ENCODE measurements at regions not wholly inside any gene's neighbourhood (a gene's known extent, or its start where the extent isn't known, plus 50 kb on each side); places are given as distances from the start of the nearest gene placed in this dataset.

DNA sequence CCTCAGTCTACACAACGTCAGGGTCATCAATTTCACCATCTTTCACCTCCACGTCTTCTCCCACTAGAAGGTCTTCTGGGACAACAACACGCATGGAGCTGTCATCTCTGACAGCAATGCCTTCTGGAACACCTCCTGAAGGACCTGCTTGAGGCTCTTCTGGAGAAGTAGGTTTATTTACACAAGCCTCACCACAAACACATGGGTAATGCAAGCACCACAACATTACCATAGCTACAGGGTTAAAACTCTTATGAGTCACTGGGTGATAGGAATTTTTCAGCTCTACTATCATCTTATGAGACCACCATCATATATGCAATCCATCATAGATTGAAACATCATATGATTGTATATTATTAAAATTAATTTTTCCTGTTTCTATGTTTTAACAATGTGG is 215.4 kb downstream of the CHD9NB start:
- Histone ChIP-seq H3K27ac (no peak overlapping the region), H3K36me3 (no peaks in the 10 kb centered on the region), H3K79me2 (ENCODE audit: low read depth) (no peaks in the 10 kb centered on the region), H3K9ac (no peak overlapping the region), H3K27me3 (no peaks in the 10 kb centered on the region), H2AFZ (replicated peaks) (no peak overlapping the region), H4K20me1 (ENCODE audit: low read depth) (no peaks in the 10 kb centered on the region), H3K4me1 (no peaks in the 10 kb centered on the region), H3K4me2 (no peak overlapping the region), H3K9me3 (ENCODE audit: low read depth) (no peaks in the 10 kb centered on the region), H3K4me3 (no peak overlapping the region), H3F3A (ENCODE audit: low read depth) (no peaks in the 10 kb centered on the region)
- no peaks in the 10 kb centered on the region for H3K36me3 Mint-ChIP-seq
- TF ChIP-seq, protein P1, sequence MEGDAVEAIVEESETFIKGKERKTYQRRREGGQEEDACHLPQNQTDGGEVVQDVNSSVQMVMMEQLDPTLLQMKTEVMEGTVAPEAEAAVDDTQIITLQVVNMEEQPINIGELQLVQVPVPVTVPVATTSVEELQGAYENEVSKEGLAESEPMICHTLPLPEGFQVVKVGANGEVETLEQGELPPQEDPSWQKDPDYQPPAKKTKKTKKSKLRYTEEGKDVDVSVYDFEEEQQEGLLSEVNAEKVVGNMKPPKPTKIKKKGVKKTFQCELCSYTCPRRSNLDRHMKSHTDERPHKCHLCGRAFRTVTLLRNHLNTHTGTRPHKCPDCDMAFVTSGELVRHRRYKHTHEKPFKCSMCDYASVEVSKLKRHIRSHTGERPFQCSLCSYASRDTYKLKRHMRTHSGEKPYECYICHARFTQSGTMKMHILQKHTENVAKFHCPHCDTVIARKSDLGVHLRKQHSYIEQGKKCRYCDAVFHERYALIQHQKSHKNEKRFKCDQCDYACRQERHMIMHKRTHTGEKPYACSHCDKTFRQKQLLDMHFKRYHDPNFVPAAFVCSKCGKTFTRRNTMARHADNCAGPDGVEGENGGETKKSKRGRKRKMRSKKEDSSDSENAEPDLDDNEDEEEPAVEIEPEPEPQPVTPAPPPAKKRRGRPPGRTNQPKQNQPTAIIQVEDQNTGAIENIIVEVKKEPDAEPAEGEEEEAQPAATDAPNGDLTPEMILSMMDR (IDR thresholded peaks at IDR 0.05), result no peak
- TF ChIP-seq EZH2phosphoT487 (IDR thresholded peaks at IDR 0.05) (no peak), EZH2 (IDR thresholded peaks at IDR 0.05) (no peak)
- no peaks in the 10 kb centered on the region for H3K27me3 Mint-ChIP-seq (ENCODE audit: insufficient read depth, low read depth)
- no peak overlapping the region for H3K4me3 Mint-ChIP-seq
- no peaks in the 10 kb centered on the region for H3K9me3 Mint-ChIP-seq
- H3K27ac Mint-ChIP-seq, result no peak overlapping the region
- no peaks in the 10 kb centered on the region for H3K4me1 Mint-ChIP-seq
- DNase-seq (ENCODE audit: low spot score), result no peak

DNA sequence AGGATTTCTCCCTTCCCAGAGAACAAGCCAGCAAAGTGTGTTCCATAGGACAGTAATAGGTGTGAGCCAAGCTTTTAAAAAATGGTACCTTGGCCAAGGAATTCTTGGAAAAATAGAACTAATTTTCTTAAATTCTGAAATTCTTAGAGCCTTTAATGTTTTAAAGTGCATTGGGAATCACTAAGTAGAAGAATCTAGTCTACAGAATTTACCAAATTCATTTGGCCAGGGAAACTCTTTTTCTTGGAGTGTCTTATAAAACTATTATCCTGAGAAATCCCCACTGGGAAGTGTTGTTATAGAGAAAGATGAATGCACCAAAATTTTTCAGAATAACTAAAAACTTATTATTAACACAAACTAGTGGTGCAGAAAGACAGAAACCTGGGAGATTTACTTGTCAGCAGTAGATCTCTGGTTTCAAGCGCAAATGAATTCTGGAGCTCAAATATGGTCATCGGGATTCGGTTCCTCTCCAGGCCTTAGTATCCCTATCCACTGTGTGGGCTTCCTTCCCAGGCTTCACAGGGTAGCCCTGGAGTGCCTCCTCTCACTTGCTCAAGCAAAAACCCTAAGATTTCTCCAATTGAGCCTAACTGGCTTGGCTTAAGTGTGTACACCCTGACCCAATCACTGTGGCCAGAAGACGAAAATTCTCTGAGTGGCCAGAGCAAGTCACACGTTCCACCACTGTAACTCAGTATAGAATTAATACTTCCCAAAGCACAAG is 217.8 kb downstream of the CHD9NB start:
- H3K4me3 ChIP-seq, result no peak overlapping the region
- Mint-ChIP-seq H3K4me1 (no peaks in the 10 kb centered on the region), H3K9me3 (no peaks in the 10 kb centered on the region), H3K36me3 (no peaks in the 10 kb centered on the region), H3K27me3 (ENCODE audit: insufficient read depth, low read depth) (no peaks in the 10 kb centered on the region), H3K4me3 (no peak overlapping the region), H3K27ac (no peak overlapping the region)
- H2AFZ ChIP-seq (replicated peaks), result no peak overlapping the region
- no peak overlapping the region for H3K9ac ChIP-seq
- H4K20me1 ChIP-seq (ENCODE audit: low read depth), result no peaks in the 10 kb centered on the region
- no peaks in the 10 kb centered on the region for H3K4me1 ChIP-seq
- no peaks in the 10 kb centered on the region for H3K36me3 ChIP-seq
- no peak overlapping the region for H3K4me2 ChIP-seq
- H3K27me3 ChIP-seq, result no peaks in the 10 kb centered on the region
- H3F3A ChIP-seq (ENCODE audit: low read depth), result no peaks in the 10 kb centered on the region
- H3K79me2 ChIP-seq (ENCODE audit: low read depth), result no peaks in the 10 kb centered on the region
- no peak overlapping the region for H3K27ac ChIP-seq
- DNase-seq (ENCODE audit: low spot score), result no peak
- H3K9me3 ChIP-seq (ENCODE audit: low read depth), result no peaks in the 10 kb centered on the region
- TF ChIP-seq EZH2 (IDR thresholded peaks at IDR 0.05) (no peak), EZH2phosphoT487 (IDR thresholded peaks at IDR 0.05) (no peak)
- TF ChIP-seq, protein P1 (IDR thresholded peaks at IDR 0.05), result no peak

DNA sequence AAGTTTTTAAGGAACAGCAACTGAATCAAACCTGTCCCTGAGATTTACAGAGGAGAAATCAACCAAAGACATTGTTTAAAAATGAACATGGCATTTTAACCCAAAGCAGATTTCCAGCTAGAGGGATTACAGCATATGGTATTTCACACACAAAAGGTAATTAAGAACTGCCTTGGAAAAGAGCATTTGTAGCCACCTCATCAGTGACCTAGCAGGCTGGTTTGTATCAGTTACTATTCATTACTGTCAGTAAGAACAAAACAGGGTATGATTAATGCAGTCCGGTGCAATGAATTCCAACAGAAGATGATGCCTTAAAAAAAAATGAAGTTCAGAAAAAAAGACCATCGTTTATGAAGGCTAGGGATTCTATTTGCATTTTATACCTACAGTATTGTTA is 219.9 kb downstream of the CHD9NB start:
- peaks cover 3% of the 10 kb centered on the region for H3K27me3 Mint-ChIP-seq (ENCODE audit: insufficient read depth, low read depth)
- Histone ChIP-seq H4K20me1 (ENCODE audit: low read depth) (no peaks in the 10 kb centered on the region), H3K4me3 (no peak overlapping the region), H3F3A (ENCODE audit: low read depth) (no peaks in the 10 kb centered on the region), H3K79me2 (ENCODE audit: low read depth) (no peaks in the 10 kb centered on the region), H3K36me3 (no peaks in the 10 kb centered on the region), H3K9me3 (ENCODE audit: low read depth) (no peaks in the 10 kb centered on the region), H2AFZ (replicated peaks) (no peak overlapping the region), H3K4me1 (peaks cover 3% of the 10 kb centered on the region), H3K27me3 (no peaks in the 10 kb centered on the region), H3K27ac (no peak overlapping the region), H3K4me2 (no peak overlapping the region), H3K9ac (no peak overlapping the region)
- no peak overlapping the region for H3K27ac Mint-ChIP-seq
- H3K4me3 Mint-ChIP-seq, result no peak overlapping the region
- TF ChIP-seq EZH2phosphoT487 (IDR thresholded peaks at IDR 0.05) (no peak), EZH2 (IDR thresholded peaks at IDR 0.05) (no peak)
- TF ChIP-seq, protein P1 (IDR thresholded peaks at IDR 0.05), result no peak
- no peaks in the 10 kb centered on the region for H3K9me3 Mint-ChIP-seq
- no peaks in the 10 kb centered on the region for H3K36me3 Mint-ChIP-seq
- no peak for DNase-seq (ENCODE audit: low spot score)
- H3K4me1 Mint-ChIP-seq, result no peaks in the 10 kb centered on the region

Data from neural progenitor cell (in vitro differentiated cells).